H9 (cell line): ENCODE measurements at regions not wholly inside any gene's neighbourhood (a gene's known extent, or its start where the extent isn't known, plus 50 kb on each side); places are given as distances from the start of the nearest gene placed in this dataset.
"Not testable (repeated sequence)": the region's sequence is repeated elsewhere in the genome, so short reads cannot be mapped to it uniquely, and the experiment has no call there.

Experiments used
- DNase-seq: peaks from one replicate; pipeline ENCODE4 v3.0.0-alpha.2; 2017
- H2AFZ ChIP-seq: one replicate; pipeline ENCODE4 v1.6.1; 2013; ENCODE audit warnings: mild to moderate bottlenecking, low read length, control low read depth, moderate library complexity
- H2AK5ac ChIP-seq: 2 replicates; pipeline ENCODE4 v1.6.1; 2013; ENCODE audit warnings: low read length, control low read depth, mixed read lengths; ENCODE audit not compliant: insufficient read length
- H2BK120ac ChIP-seq: one replicate; pipeline ENCODE4 v1.6.1; 2013; ENCODE audit warnings: low read depth, mild to moderate bottlenecking, low read length, control low read depth, inconsistent platforms; ENCODE audit not compliant: poor library complexity, severe bottlenecking
- H2BK12ac ChIP-seq: 2 replicates; pipeline ENCODE4 v1.6.1; 2013; ENCODE audit warnings: low read length, control low read depth, mixed read lengths, low read depth; ENCODE audit not compliant: insufficient read length
- H2BK15ac ChIP-seq: 2 replicates; pipeline ENCODE4 v1.6.1; 2013; ENCODE audit warnings: low read depth, low read length, control low read depth
- H2BK20ac ChIP-seq: one replicate; pipeline ENCODE4 v1.6.1; 2013; ENCODE audit warnings: low read depth, mild to moderate bottlenecking, low read length, control low read depth, inconsistent platforms; ENCODE audit not compliant: poor library complexity, severe bottlenecking
- H2BK5ac ChIP-seq: 2 replicates; pipeline ENCODE4 v1.6.1; 2013; ENCODE audit warnings: low read length, control low read depth, mixed read lengths; ENCODE audit not compliant: insufficient read length
- H3K14ac ChIP-seq: 2 replicates; pipeline ENCODE4 v1.6.1; 2013; ENCODE audit warnings: low read length, control low read depth; ENCODE audit not compliant: insufficient read depth
- H3K18ac ChIP-seq: 2 replicates; pipeline ENCODE4 v1.6.1; 2013; ENCODE audit warnings: low read depth, mild to moderate bottlenecking, mixed read lengths, low read length, control low read depth; ENCODE audit not compliant: insufficient read length
- H3K23ac ChIP-seq: 2 replicates; pipeline ENCODE4 v1.6.1; 2013; ENCODE audit warnings: low read length, control low read depth, mixed read lengths, low read depth; ENCODE audit not compliant: insufficient read length
- H3K23me2 ChIP-seq: 2 replicates; pipeline ENCODE4 v1.6.1; 2013; ENCODE audit warnings: low read depth, mild to moderate bottlenecking, mixed read lengths, low read length, control low read depth; ENCODE audit not compliant: insufficient read length, poor library complexity, severe bottlenecking
- H3K27ac ChIP-seq: 2 replicates; pipeline ENCODE4 v1.5.1; 2013; ENCODE audit warnings: low read length, control low read depth, mixed read lengths, low read depth; ENCODE audit not compliant: insufficient read length
- H3K27me3 ChIP-seq: 2 replicates; pipeline ENCODE4 v1.6.1; 2013; ENCODE audit warnings: low read length, control low read depth, inconsistent platforms; ENCODE audit not compliant: insufficient read depth
- H3K4ac ChIP-seq: 2 replicates; pipeline ENCODE4 v1.6.1; 2013; ENCODE audit warnings: low read depth, mild to moderate bottlenecking, control low read depth, inconsistent platforms, low read length, moderate library complexity
- H3K4me1 ChIP-seq: 2 replicates; pipeline ENCODE4 v1.6.1; 2013; ENCODE audit warnings: low read length, control low read depth, inconsistent platforms; ENCODE audit not compliant: insufficient read depth
- H3K4me2 ChIP-seq: 2 replicates; pipeline ENCODE4 v1.6.1; 2013; ENCODE audit warnings: low read length, control low read depth, mixed read lengths; ENCODE audit not compliant: insufficient read length, insufficient read depth
- H3K56ac ChIP-seq: 2 replicates; pipeline ENCODE4 v1.6.1; 2013; ENCODE audit warnings: low read depth, mild to moderate bottlenecking, mixed read lengths, low read length, control low read depth; ENCODE audit not compliant: insufficient read length
- H3K79me1 ChIP-seq: 2 replicates; pipeline ENCODE4 v1.6.1; 2013; ENCODE audit warnings: low read depth, mild to moderate bottlenecking, moderate library complexity, low read length, control low read depth, inconsistent platforms; ENCODE audit not compliant: insufficient read depth, poor library complexity, severe bottlenecking
- H3K79me2 ChIP-seq: 2 replicates; pipeline ENCODE4 v1.6.1; 2013; ENCODE audit warnings: low read length, control low read depth, inconsistent platforms; ENCODE audit not compliant: insufficient read depth
- H3K9ac ChIP-seq: 2 replicates; pipeline ENCODE4 v1.6.1; 2013; ENCODE audit warnings: low read length, control low read depth, mixed read lengths; ENCODE audit not compliant: insufficient read length; ENCODE audit errors: extremely low read depth
- H3K9me3 ChIP-seq: one replicate; pipeline ENCODE4 v1.6.1; 2013; ENCODE audit warnings: low read depth, low read length, inconsistent platforms; ENCODE audit not compliant: control insufficient read depth
- H3T11ph ChIP-seq: one replicate; pipeline ENCODE4 v1.6.1; 2013; ENCODE audit warnings: mild to moderate bottlenecking, low read length, control low read depth, inconsistent platforms
- H4K20me1 ChIP-seq: one replicate; pipeline ENCODE4 v1.6.1; 2013; ENCODE audit not compliant: control insufficient read depth, insufficient read length, insufficient read depth
- H4K5ac ChIP-seq: 2 replicates; pipeline ENCODE4 v1.6.1; 2013; ENCODE audit warnings: low read depth, mild to moderate bottlenecking, mixed read lengths, low read length, control low read depth; ENCODE audit not compliant: insufficient read length
- H4K8ac ChIP-seq: replicated peaks from 2 replicates; pipeline ENCODE4 v1.6.1; 2013; ENCODE audit warnings: low read length, control low read depth, mixed read lengths, low read depth; ENCODE audit not compliant: insufficient read length
- H4K91ac ChIP-seq: 2 replicates; pipeline ENCODE4 v1.6.1; 2013; ENCODE audit warnings: low read depth, mild to moderate bottlenecking, moderate library complexity, mixed read lengths, low read length, control low read depth; ENCODE audit not compliant: insufficient read length
- H3K27ac Mint-ChIP-seq, 3 experiments: 2 replicates in 2 of 3; 3 replicates in 1 of 3; pipeline ENCODE4 v1.8.0; 2020 to 2021; ENCODE audit warnings: mixed read lengths in 3 of 3, mild to moderate bottlenecking in 1 of 3, moderate library complexity in 1 of 3
- H3K27me3 Mint-ChIP-seq: 2 replicates; pipeline ENCODE4 v1.8.0; 2021; ENCODE audit warnings: low read depth, mild to moderate bottlenecking, moderate library complexity, mixed read lengths
- H3K36me3 Mint-ChIP-seq, 3 experiments: 2 replicates in 2 of 3; 3 replicates in 1 of 3; pipeline ENCODE4 v1.8.0; 2020 to 2021; ENCODE audit warnings: low read depth in 3 of 3, mixed read lengths in 3 of 3; ENCODE audit not compliant: insufficient read depth in 1 of 3
- H3K4me1 Mint-ChIP-seq, 2 experiments: 2 replicates each; pipeline ENCODE4 v1.8.0; 2020; ENCODE audit warnings: mixed read lengths in 2 of 2
- H3K4me3 Mint-ChIP-seq, 2 experiments: 2 replicates in 1 of 2; 3 replicates in 1 of 2; pipeline ENCODE4 v1.8.0; 2020 to 2021; ENCODE audit warnings: mild to moderate bottlenecking in 2 of 2, mixed read lengths in 2 of 2, moderate library complexity in 1 of 2
- H3K9me3 Mint-ChIP-seq, 2 experiments: 2 replicates in 1 of 2; 3 replicates in 1 of 2; pipeline ENCODE4 v1.8.0; 2020; ENCODE audit warnings: mild to moderate bottlenecking in 2 of 2, mixed read lengths in 2 of 2, moderate library complexity in 1 of 2
- TF ChIP-seq, protein P1 (sequence below): fragments of 200-600 bp; sonication (generic); conservative IDR thresholded peaks from 3 replicates; pipeline ENCODE4 v1.8.0; 2021; ENCODE audit warnings: antibody characterized with exemption, mild to moderate bottlenecking

DNA sequence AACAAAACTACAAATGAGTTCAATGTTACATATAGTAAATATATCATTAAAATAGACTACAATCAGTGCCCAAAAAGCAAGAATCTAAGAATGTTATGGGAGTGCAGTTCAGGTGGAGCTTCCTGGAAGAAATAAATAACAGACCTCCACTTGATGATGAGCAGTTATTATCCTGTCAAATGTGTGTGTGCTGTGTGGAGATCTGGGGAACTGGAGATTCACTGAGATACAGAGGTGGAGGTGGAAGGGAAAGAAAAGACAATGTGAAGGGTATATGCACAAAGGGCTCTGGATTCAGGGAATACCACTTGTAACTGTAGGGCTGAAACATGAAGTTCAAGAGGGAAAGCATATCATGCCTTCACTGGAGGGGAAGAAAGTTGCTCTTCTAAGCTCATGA is 331.1 kb downstream of the SEMA3D start:
- no peak overlapping the region for H2AFZ ChIP-seq
- H3K23me2 ChIP-seq = no peaks in the 10 kb centered on the region
- H3K4me1 Mint-ChIP-seq = no peaks in the 10 kb centered on the region

DNA sequence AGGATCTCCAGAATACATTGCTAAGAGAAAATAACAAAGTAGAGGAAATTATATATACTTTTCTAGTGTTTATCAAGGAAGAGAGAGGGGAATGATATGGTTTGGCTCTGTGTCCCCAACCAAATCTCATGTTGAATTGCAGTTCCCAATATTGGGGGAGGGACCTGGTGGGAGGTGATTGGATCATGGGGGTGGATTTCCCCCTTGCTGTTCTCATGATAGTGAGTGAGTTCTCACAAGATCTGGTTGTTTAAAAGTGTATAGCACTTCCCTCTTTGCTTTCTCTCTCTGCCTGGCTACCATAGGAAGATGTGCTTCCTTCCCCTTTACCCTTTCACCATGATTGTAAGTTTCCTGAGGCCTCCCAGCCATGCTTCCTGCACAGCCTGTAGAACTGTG is 337.9 kb downstream of the SEMA3D start:
- H3K36me3 Mint-ChIP-seq, H3K9me3 Mint-ChIP-seq, H3K9me3 ChIP-seq, H3K56ac ChIP-seq, H3K27ac ChIP-seq, H4K20me1 ChIP-seq, H3K79me1 ChIP-seq, H4K91ac ChIP-seq, H4K8ac ChIP-seq, DNase-seq, H2AK5ac ChIP-seq, H2BK12ac ChIP-seq, H3K27me3 ChIP-seq, H3K4me1 Mint-ChIP-seq, H3K14ac ChIP-seq, H3K27me3 Mint-ChIP-seq, H3K4me3 Mint-ChIP-seq, H3K23me2 ChIP-seq, H2AFZ ChIP-seq, H3K4ac ChIP-seq, H3K23ac ChIP-seq, H3T11ph ChIP-seq, H3K9ac ChIP-seq, H3K18ac ChIP-seq, H3K79me2 ChIP-seq, H2BK15ac ChIP-seq, H2BK5ac ChIP-seq, H3K4me1 ChIP-seq, H2BK120ac ChIP-seq, H2BK20ac ChIP-seq, H3K4me2 ChIP-seq, H4K5ac ChIP-seq: not testable (repeated sequence)
- peak overlapping the region in 1 of 3 experiments; percentile 35; a peak in 2 of 7 replicates for H3K27ac Mint-ChIP-seq

More for the DNA sequence above, 331.1 kb downstream of the SEMA3D start:
- H3K4me3 Mint-ChIP-seq = no peak overlapping the region
- Histone ChIP-seq H3K56ac (no peak overlapping the region), H3K18ac (no peak overlapping the region), H3K4ac (no peak overlapping the region), H3K9me3 (no peaks in the 10 kb centered on the region), H3K9ac (no peak overlapping the region), H3K79me2 (no peaks in the 10 kb centered on the region), H3K4me2 (no peak overlapping the region), H3K27ac (no peak overlapping the region), H3K14ac (no peak overlapping the region), H2BK15ac (no peak overlapping the region), H4K20me1 (no peaks in the 10 kb centered on the region), H2AK5ac (no peak overlapping the region), H4K8ac (no peak overlapping the region), H4K5ac (no peak overlapping the region), H3K23ac (no peak overlapping the region), H2BK12ac (no peak overlapping the region), H2BK5ac (no peak overlapping the region), H3K27me3 (no peaks in the 10 kb centered on the region), H2BK20ac (no peak overlapping the region), H3K79me1 (no peaks in the 10 kb centered on the region), H4K91ac (no peak overlapping the region), H2BK120ac (no peak overlapping the region), H3K4me1 (no peaks in the 10 kb centered on the region), H3T11ph (no peak overlapping the region)
- DNase-seq = no peak
- peaks cover 2 to 8% (median 4%) of the 10 kb centered on the region in 3 experiments; a peak in 3 of 7 replicates for H3K36me3 Mint-ChIP-seq
- TF ChIP-seq, protein P1, sequence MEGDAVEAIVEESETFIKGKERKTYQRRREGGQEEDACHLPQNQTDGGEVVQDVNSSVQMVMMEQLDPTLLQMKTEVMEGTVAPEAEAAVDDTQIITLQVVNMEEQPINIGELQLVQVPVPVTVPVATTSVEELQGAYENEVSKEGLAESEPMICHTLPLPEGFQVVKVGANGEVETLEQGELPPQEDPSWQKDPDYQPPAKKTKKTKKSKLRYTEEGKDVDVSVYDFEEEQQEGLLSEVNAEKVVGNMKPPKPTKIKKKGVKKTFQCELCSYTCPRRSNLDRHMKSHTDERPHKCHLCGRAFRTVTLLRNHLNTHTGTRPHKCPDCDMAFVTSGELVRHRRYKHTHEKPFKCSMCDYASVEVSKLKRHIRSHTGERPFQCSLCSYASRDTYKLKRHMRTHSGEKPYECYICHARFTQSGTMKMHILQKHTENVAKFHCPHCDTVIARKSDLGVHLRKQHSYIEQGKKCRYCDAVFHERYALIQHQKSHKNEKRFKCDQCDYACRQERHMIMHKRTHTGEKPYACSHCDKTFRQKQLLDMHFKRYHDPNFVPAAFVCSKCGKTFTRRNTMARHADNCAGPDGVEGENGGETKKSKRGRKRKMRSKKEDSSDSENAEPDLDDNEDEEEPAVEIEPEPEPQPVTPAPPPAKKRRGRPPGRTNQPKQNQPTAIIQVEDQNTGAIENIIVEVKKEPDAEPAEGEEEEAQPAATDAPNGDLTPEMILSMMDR = no peak
- no peaks in the 10 kb centered on the region for H3K27me3 Mint-ChIP-seq
- H3K27ac Mint-ChIP-seq = no peak overlapping the region; a peak in 1 of 7 replicates
- peaks cover 5 to 11% of the 10 kb centered on the region in 2 experiments; a peak in 4 of 5 replicates for H3K9me3 Mint-ChIP-seq
